ENCODE measurements at regions not wholly inside any gene's neighbourhood (a gene's known extent, or its start where the extent isn't known, plus 50 kb on each side); places are given as distances from the start of the nearest gene placed in this dataset.

- no peak for DNase-seq
- Histone ChIP-seq H3K27me3 (ENCODE audit: control insufficient read depth, insufficient read depth, low read length) (no peaks in the 10 kb centered on the region), H3K36me3 (replicated peaks; ENCODE audit: control insufficient read depth, insufficient read depth, low read length) (no peaks in the 10 kb centered on the region), H3K4me3 (ENCODE audit: insufficient read depth, low read depth, low read length) (no peak overlapping the region)
These were observed 142.7 kb upstream of the SYT1 start for GRCh38 chr12:78721906-78722305.

GRCh38 chr12:78725033-78725432, 139.5 kb upstream of the SYT1 start:
- no peak for DNase-seq
- H3K36me3 ChIP-seq (replicated peaks; ENCODE audit: control insufficient read depth, insufficient read depth, low read length) = no peaks in the 10 kb centered on the region
- H3K27me3 ChIP-seq (ENCODE audit: control insufficient read depth, insufficient read depth, low read length) = no peaks in the 10 kb centered on the region

GRCh38 chr12:78725951-78726580, 138.5 kb upstream of the SYT1 start:
- no peaks in the 10 kb centered on the region for H3K36me3 ChIP-seq (replicated peaks; ENCODE audit: control insufficient read depth, insufficient read depth, low read length)
- no peak overlapping the region for H3K4me3 ChIP-seq (ENCODE audit: insufficient read depth, low read depth, low read length)
- DNase-seq = no peak
- no peaks in the 10 kb centered on the region for H3K27me3 ChIP-seq (ENCODE audit: control insufficient read depth, insufficient read depth, low read length)

More at GRCh38 chr12:78725033-78725432, 139.5 kb upstream of the SYT1 start:
- H3K4me3 ChIP-seq (ENCODE audit: insufficient read depth, low read depth, low read length) = no peak overlapping the region

GRCh38 chr12:78726854-78727253, 137.7 kb upstream of the SYT1 start:
- DNase-seq = no peak
- no peak overlapping the region for H3K4me3 ChIP-seq (ENCODE audit: insufficient read depth, low read depth, low read length)
- no peaks in the 10 kb centered on the region for H3K27me3 ChIP-seq (ENCODE audit: control insufficient read depth, insufficient read depth, low read length)
- H3K36me3 ChIP-seq (replicated peaks; ENCODE audit: control insufficient read depth, insufficient read depth, low read length) = no peaks in the 10 kb centered on the region

GRCh38 chr12:78732481-78732880, 132.1 kb upstream of the SYT1 start:
- no peak overlapping the region for H3K4me3 ChIP-seq (ENCODE audit: insufficient read depth, low read depth, low read length)
- H3K36me3 ChIP-seq (replicated peaks; ENCODE audit: control insufficient read depth, insufficient read depth, low read length) = no peaks in the 10 kb centered on the region
- no peak for DNase-seq
- H3K27me3 ChIP-seq (ENCODE audit: control insufficient read depth, insufficient read depth, low read length) = no peaks in the 10 kb centered on the region

GRCh38 chr12:78739653-78740052, 124.9 kb upstream of the SYT1 start:
- DNase-seq = no peak
- no peaks in the 10 kb centered on the region for H3K27me3 ChIP-seq (ENCODE audit: control insufficient read depth, insufficient read depth, low read length)
- H3K4me3 ChIP-seq (ENCODE audit: insufficient read depth, low read depth, low read length) = no peak overlapping the region
- no peaks in the 10 kb centered on the region for H3K36me3 ChIP-seq (replicated peaks; ENCODE audit: control insufficient read depth, insufficient read depth, low read length)

- Histone ChIP-seq H3K27me3 (ENCODE audit: control insufficient read depth, insufficient read depth, low read length) (no peaks in the 10 kb centered on the region), H3K36me3 (replicated peaks; ENCODE audit: control insufficient read depth, insufficient read depth, low read length) (no peaks in the 10 kb centered on the region), H3K4me3 (ENCODE audit: insufficient read depth, low read depth, low read length) (no peak overlapping the region)
- no peak for DNase-seq
These were observed 118.6 kb upstream of the SYT1 start for GRCh38 chr12:78746001-78746400.

- H3K4me3 ChIP-seq (ENCODE audit: insufficient read depth, low read depth, low read length) = no peak overlapping the region
These were observed 111.5 kb upstream of the SYT1 start for GRCh38 chr12:78753058-78753457.

GRCh38 chr12:78756936-78757335, 107.6 kb upstream of the SYT1 start:
- no peak for DNase-seq
- H3K36me3 ChIP-seq (replicated peaks; ENCODE audit: control insufficient read depth, insufficient read depth, low read length) = no peaks in the 10 kb centered on the region
- H3K4me3 ChIP-seq (ENCODE audit: insufficient read depth, low read depth, low read length) = no peak overlapping the region
- H3K27me3 ChIP-seq (ENCODE audit: control insufficient read depth, insufficient read depth, low read length) = no peaks in the 10 kb centered on the region

More at GRCh38 chr12:78753058-78753457, 111.5 kb upstream of the SYT1 start:
- H3K27me3 ChIP-seq (ENCODE audit: control insufficient read depth, insufficient read depth, low read length) = no peaks in the 10 kb centered on the region
- no peaks in the 10 kb centered on the region for H3K36me3 ChIP-seq (replicated peaks; ENCODE audit: control insufficient read depth, insufficient read depth, low read length)
- DNase-seq = no peak

GRCh38 chr12:78759367-78759766, 105.2 kb upstream of the SYT1 start:
- H3K4me3 ChIP-seq (ENCODE audit: insufficient read depth, low read depth, low read length) = no peak overlapping the region
- H3K27me3 ChIP-seq (ENCODE audit: control insufficient read depth, insufficient read depth, low read length) = no peaks in the 10 kb centered on the region
- no peaks in the 10 kb centered on the region for H3K36me3 ChIP-seq (replicated peaks; ENCODE audit: control insufficient read depth, insufficient read depth, low read length)
- no peak for DNase-seq

- DNase-seq = no peak
- H3K4me3 ChIP-seq (ENCODE audit: insufficient read depth, low read depth, low read length) = no peak overlapping the region
- no peaks in the 10 kb centered on the region for H3K27me3 ChIP-seq (ENCODE audit: control insufficient read depth, insufficient read depth, low read length)
- no peaks in the 10 kb centered on the region for H3K36me3 ChIP-seq (replicated peaks; ENCODE audit: control insufficient read depth, insufficient read depth, low read length)
These were observed 103.7 kb upstream of the SYT1 start for GRCh38 chr12:78760906-78761305.

- no peak overlapping the region for H3K4me3 ChIP-seq (ENCODE audit: insufficient read depth, low read depth, low read length)
- no peaks in the 10 kb centered on the region for H3K36me3 ChIP-seq (replicated peaks; ENCODE audit: control insufficient read depth, insufficient read depth, low read length)
- no peaks in the 10 kb centered on the region for H3K27me3 ChIP-seq (ENCODE audit: control insufficient read depth, insufficient read depth, low read length)
- no peak for DNase-seq
These were observed 99.7 kb upstream of the SYT1 start for GRCh38 chr12:78764913-78765312.

GRCh38 chr12:78767264-78767981, 97.2 kb upstream of the SYT1 start:
- Histone ChIP-seq H3K4me3 (ENCODE audit: insufficient read depth, low read depth, low read length) (no peak overlapping the region), H3K27me3 (ENCODE audit: control insufficient read depth, insufficient read depth, low read length) (no peaks in the 10 kb centered on the region), H3K36me3 (replicated peaks; ENCODE audit: control insufficient read depth, insufficient read depth, low read length) (no peaks in the 10 kb centered on the region)
- DNase-seq = no peak

GRCh38 chr12:78778339-78778738, 86.2 kb upstream of the SYT1 start:
- no peaks in the 10 kb centered on the region for H3K36me3 ChIP-seq (replicated peaks; ENCODE audit: control insufficient read depth, insufficient read depth, low read length)
- H3K27me3 ChIP-seq (ENCODE audit: control insufficient read depth, insufficient read depth, low read length) = no peaks in the 10 kb centered on the region
- no peak overlapping the region for H3K4me3 ChIP-seq (ENCODE audit: insufficient read depth, low read depth, low read length)
- no peak for DNase-seq

- Histone ChIP-seq H3K27me3 (ENCODE audit: control insufficient read depth, insufficient read depth, low read length) (no peaks in the 10 kb centered on the region), H3K4me3 (ENCODE audit: insufficient read depth, low read depth, low read length) (no peak overlapping the region), H3K36me3 (replicated peaks; ENCODE audit: control insufficient read depth, insufficient read depth, low read length) (no peaks in the 10 kb centered on the region)
- DNase-seq = no peak
These were observed 77.0 kb upstream of the SYT1 start for GRCh38 chr12:78787576-78787975.
